HEK293T (cell line): ENCODE measurements at regions not wholly inside any gene's neighbourhood (a gene's known extent, or its start where the extent isn't known, plus 50 kb on each side); places are given as distances from the start of the nearest gene placed in this dataset.

Experiments
- CTCF ChIA-PET: fragments of 350-600 bp; formaldehyde crosslinking; extraction: SDS; loops from one replicate; lab custom pipeline; 2021; ENCODE audit warnings: antibody characterized with exemption, inconsistent platforms; lab: Yijun Ruan, JAX
- POLR2A ChIA-PET: fragments of 350-600 bp; formaldehyde crosslinking; extraction: SDS; loops from one replicate; lab custom pipeline; 2020; ENCODE audit warnings: antibody characterized with exemption, inconsistent platforms; lab: Yijun Ruan, JAX
- DNase-seq: peaks from one replicate; pipeline ENCODE4 v3.0.0; 2012; ENCODE audit warnings: mixed read lengths; ENCODE audit errors: extremely low spot score
- ARNT ChIP-seq: fragments of 450-650 bp; IDR thresholded peaks from 2 replicates; pipeline ENCODE4 v1.6.1; 2017; ENCODE audit warnings: mild to moderate bottlenecking
- BHLHE40 ChIP-seq: fragments of 450-650 bp; IDR thresholded peaks from 2 replicates; pipeline ENCODE4 v1.6.1; 2016; ENCODE audit warnings: mild to moderate bottlenecking, moderate library complexity, borderline replicate concordance
- CTBP1 ChIP-seq: fragments of 450-650 bp; IDR thresholded peaks from 2 replicates; pipeline ENCODE4 v1.6.1; 2016; ENCODE audit warnings: borderline replicate concordance
- ELF4 ChIP-seq: fragments of 450-650 bp; IDR thresholded peaks from 2 replicates; pipeline ENCODE4 v1.6.1; 2017; ENCODE audit warnings: antibody characterized with exemption
- FOXA1 ChIP-seq: fragments of 450-650 bp; IDR thresholded peaks from 2 replicates; pipeline ENCODE4 v1.6.1; 2016; ENCODE audit warnings: mild to moderate bottlenecking
- FOXK2 ChIP-seq: fragments of 450-650 bp; IDR thresholded peaks from 2 replicates; pipeline ENCODE4 v1.6.1; 2016; ENCODE audit warnings: mild to moderate bottlenecking
- FOXM1 ChIP-seq: fragments of 450-650 bp; IDR thresholded peaks from 2 replicates; pipeline ENCODE4 v1.6.1; 2017; ENCODE audit warnings: mild to moderate bottlenecking, borderline replicate concordance
- HDGF ChIP-seq: fragments of 450-650 bp; IDR thresholded peaks from 2 replicates; pipeline ENCODE4 v1.6.1; 2017; ENCODE audit warnings: antibody characterized with exemption, borderline replicate concordance
- L3MBTL2 ChIP-seq: fragments of 450-650 bp; conservative IDR thresholded peaks from 2 replicates; pipeline ENCODE4 v1.6.1; 2016; ENCODE audit warnings: mild to moderate bottlenecking
- LEF1 ChIP-seq: fragments of 450-650 bp; IDR thresholded peaks from 2 replicates; pipeline ENCODE4 v1.6.1; 2017; ENCODE audit warnings: mild to moderate bottlenecking, borderline replicate concordance
- NFRKB ChIP-seq: fragments of 450-650 bp; IDR thresholded peaks from 2 replicates; pipeline ENCODE4 v1.6.1; 2016; ENCODE audit warnings: mild to moderate bottlenecking, moderate library complexity
- PKNOX1 ChIP-seq: fragments of 450-650 bp; IDR thresholded peaks from 2 replicates; pipeline ENCODE4 v1.6.1; 2016
- SP1 ChIP-seq: fragments of 450-650 bp; IDR thresholded peaks from 2 replicates; pipeline ENCODE4 v1.6.1; 2017
- SUZ12 ChIP-seq: fragments of 450-650 bp; IDR thresholded peaks from 2 replicates; pipeline ENCODE4 v1.6.1; 2016; ENCODE audit warnings: mild to moderate bottlenecking
- TARDBP ChIP-seq: fragments of 450-650 bp; IDR thresholded peaks from 2 replicates; pipeline ENCODE4 v1.6.1; 2016
- ZNF384 ChIP-seq: fragments of 450-650 bp; IDR thresholded peaks from 2 replicates; pipeline ENCODE4 v1.6.1; 2016

- POLR2A ChIA-PET: no interaction called here
- no peak for DNase-seq
- TF ChIP-seq FOXK2 (no peak), L3MBTL2 (no peak), TARDBP (no peak), PKNOX1 (no peak), CTBP1 (no peak), ARNT (no peak), FOXA1 (no peak), HDGF (no peak), ZNF384 (no peak), SUZ12 (no peak), LEF1 (no peak), ELF4 (no peak), SP1 (no peak), BHLHE40 (no peak), FOXM1 (no peak)
- CTCF ChIA-PET: no interaction called here
Measured at GRCh38 chr10:3411044-3411443, 238.5 kb upstream of the PITRM1 start.

- POLR2A ChIA-PET: no interaction called here
- DNase-seq: no peak
- TF ChIP-seq L3MBTL2: no peak
- no peak for TF ChIP-seq ZNF384
- no peak for TF ChIP-seq PKNOX1
- TF ChIP-seq SUZ12: no peak
- TF ChIP-seq ELF4: no peak
- TF ChIP-seq NFRKB: no peak
- TF ChIP-seq FOXM1: no peak
- no peak for TF ChIP-seq TARDBP
- TF ChIP-seq SP1: no peak
- no peak for TF ChIP-seq CTBP1
- no peak for TF ChIP-seq BHLHE40
- TF ChIP-seq FOXA1: no peak
- TF ChIP-seq LEF1: no peak
- CTCF ChIA-PET: no interaction called here
Measured at GRCh38 chr10:3409928-3410327, 237.3 kb upstream of the PITRM1 start.

GRCh38 chr10:3408603-3409365, 236.2 kb upstream of the PITRM1 start:
- no peak for DNase-seq
- TF ChIP-seq TARDBP (no peak), CTBP1 (no peak), SP1 (no peak), NFRKB (no peak), FOXM1 (no peak), ARNT (no peak), SUZ12 (no peak), LEF1 (no peak), FOXK2 (no peak), PKNOX1 (no peak), FOXA1 (no peak), BHLHE40 (no peak), HDGF (no peak), L3MBTL2 (no peak), ELF4 (no peak), ZNF384 (no peak)
- CTCF ChIA-PET: no interaction called here
- POLR2A ChIA-PET: no interaction called here

GRCh38 chr10:3407208-3407607, 234.6 kb upstream of the PITRM1 start:
- DNase-seq: no peak
- POLR2A ChIA-PET: no interaction called here
- no peak for TF ChIP-seq FOXK2
- no peak for TF ChIP-seq LEF1
- no peak for TF ChIP-seq BHLHE40
- no peak for TF ChIP-seq ZNF384
- no peak for TF ChIP-seq SP1
- no peak for TF ChIP-seq ELF4
- TF ChIP-seq HDGF: no peak
- no peak for TF ChIP-seq SUZ12
- TF ChIP-seq TARDBP: no peak
- no peak for TF ChIP-seq NFRKB
- no peak for TF ChIP-seq L3MBTL2
- TF ChIP-seq FOXM1: no peak
- no peak for TF ChIP-seq CTBP1
- no peak for TF ChIP-seq FOXA1
- TF ChIP-seq PKNOX1: no peak
- no peak for TF ChIP-seq ARNT
- CTCF ChIA-PET: no interaction called here

- CTCF ChIA-PET: no interaction called here
Measured at GRCh38 chr10:3406556-3406955, 234.0 kb upstream of the PITRM1 start.

More at GRCh38 chr10:3406556-3406955, 234.0 kb upstream of the PITRM1 start:
- POLR2A ChIA-PET: no interaction called here
- no peak for DNase-seq
- TF ChIP-seq FOXM1 (no peak), SUZ12 (no peak), TARDBP (no peak), BHLHE40 (no peak), CTBP1 (no peak), LEF1 (no peak), HDGF (no peak), NFRKB (no peak), SP1 (no peak), ARNT (no peak), FOXK2 (no peak), ELF4 (no peak), PKNOX1 (no peak), L3MBTL2 (no peak), FOXA1 (no peak)
